ENCODE measurements at regions not wholly inside any gene's neighbourhood (a gene's known extent, or its start where the extent isn't known, plus 50 kb on each side); places are given as distances from the start of the nearest gene placed in this dataset.
"Not testable (repeated sequence)": the region's sequence is repeated elsewhere in the genome, so short reads cannot be mapped to it uniquely, and the experiment has no call there.

DNA sequence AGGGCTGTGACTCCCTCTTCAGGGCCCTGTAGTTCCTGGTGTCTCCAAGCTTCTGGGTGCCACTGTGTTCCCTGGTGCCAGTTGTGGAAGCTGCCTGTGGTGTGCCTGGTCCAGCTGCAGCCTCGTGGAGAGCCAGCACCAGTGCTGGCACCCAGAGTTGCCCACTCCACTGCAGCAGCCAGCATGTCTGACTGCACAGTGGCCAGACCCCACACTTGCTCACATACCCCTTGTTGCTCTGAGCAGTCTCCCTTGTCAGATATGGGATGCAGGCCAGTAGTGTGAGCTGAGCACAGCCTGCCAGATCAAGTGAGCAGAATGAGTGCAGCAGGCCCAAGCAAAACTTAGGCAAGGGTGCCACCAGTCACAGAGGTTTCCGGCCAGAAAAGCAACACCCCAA is 108.6 kb downstream of the ZMAT1 start:
- intact Hi-C loops (cut with DNase I) = no loop called here
- 59 to 83% (median 63%) methylated on average over 1 to 2 of the region's 2 CpGs for WGBS, 4 donors

DNA sequence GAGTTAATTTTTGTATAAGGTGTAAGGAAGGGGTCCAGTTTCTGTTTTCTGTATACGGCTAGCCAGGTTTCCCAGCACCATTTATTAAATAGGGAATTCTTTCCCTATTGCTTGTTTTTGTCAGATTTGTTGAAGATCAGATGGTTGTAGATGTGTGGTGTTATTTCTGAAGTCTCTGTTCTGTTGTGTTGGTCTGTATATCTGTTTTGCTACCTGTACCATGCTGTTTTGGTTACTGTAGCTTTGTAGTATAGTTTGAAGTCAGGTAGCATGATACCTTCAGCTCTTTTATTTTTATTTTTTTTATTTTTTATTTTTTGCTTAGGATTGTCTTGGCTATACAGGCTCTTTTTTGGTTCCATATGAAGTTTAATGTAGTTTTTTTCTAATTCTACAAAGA is 114.1 kb downstream of the ZMAT1 start:
- H3K4me1 ChIP-seq (replicated peaks in 1 of 2); DNase-seq; H3K4me3 ChIP-seq; H3K27me3 ChIP-seq; H3K9me3 ChIP-seq (replicated peaks in 1 of 3); H3K27ac ChIP-seq; H3K36me3 ChIP-seq (replicated peaks in 1 of 2); intact Hi-C loops (cut with DNase I): not testable (repeated sequence)
- 97 to 100% (median 100%) methylated on average over 1 of the region's 1 CpG for WGBS, 4 donors

More for the DNA sequence above, 108.6 kb downstream of the ZMAT1 start:
- no peak for TF ChIP-seq POLR2A (IDR thresholded peaks at IDR 0.05)
- TF ChIP-seq, protein P1, sequence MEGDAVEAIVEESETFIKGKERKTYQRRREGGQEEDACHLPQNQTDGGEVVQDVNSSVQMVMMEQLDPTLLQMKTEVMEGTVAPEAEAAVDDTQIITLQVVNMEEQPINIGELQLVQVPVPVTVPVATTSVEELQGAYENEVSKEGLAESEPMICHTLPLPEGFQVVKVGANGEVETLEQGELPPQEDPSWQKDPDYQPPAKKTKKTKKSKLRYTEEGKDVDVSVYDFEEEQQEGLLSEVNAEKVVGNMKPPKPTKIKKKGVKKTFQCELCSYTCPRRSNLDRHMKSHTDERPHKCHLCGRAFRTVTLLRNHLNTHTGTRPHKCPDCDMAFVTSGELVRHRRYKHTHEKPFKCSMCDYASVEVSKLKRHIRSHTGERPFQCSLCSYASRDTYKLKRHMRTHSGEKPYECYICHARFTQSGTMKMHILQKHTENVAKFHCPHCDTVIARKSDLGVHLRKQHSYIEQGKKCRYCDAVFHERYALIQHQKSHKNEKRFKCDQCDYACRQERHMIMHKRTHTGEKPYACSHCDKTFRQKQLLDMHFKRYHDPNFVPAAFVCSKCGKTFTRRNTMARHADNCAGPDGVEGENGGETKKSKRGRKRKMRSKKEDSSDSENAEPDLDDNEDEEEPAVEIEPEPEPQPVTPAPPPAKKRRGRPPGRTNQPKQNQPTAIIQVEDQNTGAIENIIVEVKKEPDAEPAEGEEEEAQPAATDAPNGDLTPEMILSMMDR (IDR thresholded peaks at IDR 0.05) = no peak
- Histone ChIP-seq H3K36me3 (replicated peaks in 1 of 2) (no peaks in the 10 kb centered on the region), H3K27ac (no peak overlapping the region), H3K9me3 (replicated peaks in 1 of 3) (no peaks in the 10 kb centered on the region), H3K4me1 (replicated peaks in 1 of 2) (no peaks in the 10 kb centered on the region), H3K27me3 (peaks cover 6% of the 10 kb centered on the region), H3K4me3 (no peak overlapping the region)
- no peak for DNase-seq

DNA sequence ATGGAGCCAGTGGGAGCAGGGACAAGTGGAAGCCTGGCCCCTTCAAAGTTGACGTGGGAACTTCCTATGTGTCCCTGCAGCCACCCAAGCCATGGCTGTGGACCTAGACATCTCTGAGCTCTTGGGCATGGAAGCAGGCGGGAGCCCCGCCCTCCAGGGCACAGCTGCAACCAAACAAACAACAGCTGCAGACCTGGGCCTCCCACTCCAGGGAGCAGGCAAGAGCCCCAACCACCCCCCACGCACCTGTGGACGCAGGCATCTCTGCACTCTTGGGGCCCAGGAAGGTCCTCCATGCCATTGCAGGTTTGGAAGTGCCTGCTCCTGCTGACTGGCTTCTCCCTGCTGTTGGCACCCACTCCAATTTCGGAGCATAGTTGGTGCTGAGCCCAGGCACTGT is 118.6 kb downstream of the ZMAT1 start:
- no peaks in the 10 kb centered on the region for H3K4me1 ChIP-seq (replicated peaks in 1 of 2)
- H3K36me3 ChIP-seq (replicated peaks in 1 of 2) = no peaks in the 10 kb centered on the region
- H3K27ac ChIP-seq = no peak overlapping the region
- DNase-seq = no peak
- H3K27me3 ChIP-seq = peaks cover 5% of the 10 kb centered on the region
- TF ChIP-seq, protein P1 (IDR thresholded peaks at IDR 0.05) = no peak
- TF ChIP-seq POLR2A (IDR thresholded peaks at IDR 0.05) = no peak
- H3K9me3 ChIP-seq (replicated peaks in 1 of 3) = no peaks in the 10 kb centered on the region
- 64 to 79% (median 78%) methylated on average over 3 to 6 of the region's 6 CpGs; no CpG with 5 or more reads in 1 of the 4 donors for WGBS, 4 donors
- no peak overlapping the region for H3K4me3 ChIP-seq
- intact Hi-C loops (cut with DNase I) = no loop called here

DNA sequence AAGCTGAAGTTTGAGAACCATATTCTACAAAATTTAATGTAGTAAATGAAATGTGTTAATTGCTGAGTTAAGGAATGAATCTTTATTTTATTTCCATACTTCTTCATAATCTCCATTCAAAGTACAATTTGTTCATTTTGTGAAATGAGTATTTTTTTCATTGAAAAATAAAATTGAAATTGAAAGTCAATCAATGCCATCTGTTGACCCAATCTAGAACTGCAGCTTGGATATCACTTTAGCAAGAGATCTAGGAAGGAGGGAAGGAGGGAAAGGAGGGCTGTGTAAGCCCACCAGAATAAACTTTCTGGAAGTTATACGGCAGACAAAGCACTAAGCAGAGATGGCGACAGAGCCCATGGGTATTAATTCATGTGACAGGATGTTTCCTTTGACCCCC is 128.4 kb downstream of the ZMAT1 start:
- intact Hi-C loops (cut with DNase I) = loop anchor here in 1 of 2 donors (5.0 to 10.0 kb wide), 2 partner anchors 211 to 389 kb away; no protein-coding TSS in a partner anchor
- no peak for DNase-seq

DNA sequence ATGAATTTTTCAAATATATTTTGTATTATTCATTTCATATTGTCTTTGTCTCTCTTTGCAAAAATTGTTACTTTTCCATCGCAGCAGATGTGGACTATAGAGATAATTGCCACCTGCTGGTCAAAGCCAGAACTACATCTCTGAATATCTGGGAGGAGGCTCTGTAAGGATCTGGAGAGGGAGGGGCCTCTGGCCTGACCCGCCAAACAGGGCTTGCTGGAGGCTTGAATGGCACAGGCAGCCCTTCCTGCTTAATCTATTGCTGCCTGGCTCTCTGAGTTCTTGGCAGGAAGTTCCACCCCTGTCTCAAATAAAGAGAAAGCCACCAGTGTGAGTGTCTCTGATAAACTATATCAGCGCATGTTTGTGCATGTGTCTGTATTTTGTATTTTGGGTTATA is 132.4 kb downstream of the ZMAT1 start:
- peak; percentile 87 to 94 (median 90) for DNase-seq
- Histone ChIP-seq H3K4me1 (replicated peaks in 1 of 2) (no peaks in the 10 kb centered on the region), H3K4me3 (no peak overlapping the region), H3K27me3 (peaks cover 11% of the 10 kb centered on the region), H3K27ac (no peak overlapping the region), H3K9me3 (replicated peaks in 1 of 3) (no peaks in the 10 kb centered on the region), H3K36me3 (replicated peaks in 1 of 2) (no peaks in the 10 kb centered on the region)
- intact Hi-C loops (cut with DNase I) = no loop called here
- TF ChIP-seq POLR2A (IDR thresholded peaks at IDR 0.05) = no peak
- TF ChIP-seq, protein P1 (IDR thresholded peaks at IDR 0.05) = peak; percentile 67 to 80 (median 78)
- 3 to 22% (median 13%) methylated on average over 3 of the region's 3 CpGs for WGBS, 4 donors

More for the DNA sequence above, 128.4 kb downstream of the ZMAT1 start:
- Histone ChIP-seq H3K27ac (no peak overlapping the region), H3K4me3 (no peak overlapping the region), H3K9me3 (replicated peaks in 1 of 3) (no peaks in the 10 kb centered on the region), H3K4me1 (replicated peaks in 1 of 2) (no peaks in the 10 kb centered on the region), H3K27me3 (peaks cover 6% of the 10 kb centered on the region), H3K36me3 (replicated peaks in 1 of 2) (no peaks in the 10 kb centered on the region)
- no peak for TF ChIP-seq POLR2A (IDR thresholded peaks at IDR 0.05)
- TF ChIP-seq, protein P1 (IDR thresholded peaks at IDR 0.05) = peak; percentile 18 to 53 (median 38)
- 4 to 29% (median 14%) methylated on average over 2 of the region's 2 CpGs for WGBS, 4 donors
